Activated CD8-positive, alpha-beta memory T cell treated with anti-CD3 and anti-CD28 coated beads for 24 hours (primary cell): ENCODE measurements at regions not wholly inside any gene's neighbourhood (a gene's known extent, or its start where the extent isn't known, plus 50 kb on each side); places are given as distances from the start of the nearest gene placed in this dataset.
A peak's percentile ranks its signal among the peaks of the same experiment; 100 is the strongest.

Source experiments
- DNase-seq: peaks from one replicate; pipeline ENCODE4 v3.0.0-alpha.2; 2020

- DNase-seq: no peak
Observed at GRCh38 chr12:77345336-77345735, 280.0 kb upstream of the E2F7 start.

DNA sequence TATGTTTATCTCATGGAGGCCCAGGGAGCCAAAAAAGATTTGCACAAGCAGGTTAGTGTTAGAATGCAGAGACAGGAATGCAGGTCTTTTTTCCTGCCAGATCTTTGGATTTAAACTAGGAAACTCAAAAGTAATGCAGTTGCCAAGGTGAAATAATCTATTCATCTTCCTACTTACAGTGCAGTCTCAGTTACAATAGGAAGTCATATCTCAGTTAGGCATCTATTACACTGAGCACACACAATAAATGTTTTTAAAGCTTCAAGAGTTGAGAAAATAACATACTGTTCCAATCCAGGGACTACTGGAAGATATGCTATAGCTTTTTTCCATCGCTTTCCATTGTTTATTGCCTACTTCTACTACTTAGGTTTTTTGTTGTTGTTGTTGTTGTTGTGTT lies 279.3 kb upstream of the E2F7 start:
- DNase-seq: no peak

DNA sequence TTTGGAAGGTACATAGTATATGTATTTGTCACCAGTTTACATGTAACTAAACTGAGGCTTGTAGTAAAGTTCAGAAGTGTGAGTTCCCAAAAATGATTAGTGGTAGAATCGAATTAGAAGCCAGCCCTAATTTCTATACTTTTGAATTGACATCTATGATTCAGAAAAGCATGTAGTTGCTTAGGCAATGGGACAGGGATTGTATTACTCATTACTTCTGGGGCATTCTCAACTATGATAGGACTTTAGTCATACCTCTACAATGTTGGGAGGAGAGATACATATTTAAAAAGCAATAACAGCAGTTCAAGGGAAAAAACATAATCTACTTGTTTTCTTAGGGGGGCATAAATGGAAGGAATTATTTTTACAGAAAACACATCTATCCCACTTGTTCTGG lies 277.9 kb upstream of the E2F7 start:
- DNase-seq: no peak

GRCh38 chr12:77342253-77342652 lies 276.9 kb upstream of the E2F7 start:
- DNase-seq: no peak

DNA sequence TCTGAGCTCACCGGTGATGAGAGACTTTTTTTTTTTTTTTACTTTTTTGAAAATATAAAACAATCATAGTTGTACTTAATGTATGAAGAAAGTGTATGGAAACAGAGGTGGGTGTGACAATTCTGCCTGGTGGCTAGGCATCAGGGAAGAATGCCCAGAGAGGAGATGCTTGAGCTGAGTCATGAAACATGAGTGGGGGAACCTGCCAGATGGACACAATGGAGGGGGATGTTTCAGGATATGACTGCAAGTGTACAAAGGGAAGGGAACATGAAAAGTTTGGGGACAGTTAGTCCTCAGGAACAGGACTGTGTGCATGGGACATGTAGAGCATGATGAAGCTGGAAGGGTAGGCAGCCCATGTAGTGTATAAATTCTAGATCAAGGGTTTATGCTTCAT lies 274.2 kb upstream of the E2F7 start:
- DNase-seq: no peak

- DNase-seq: no peak
Observed at GRCh38 chr12:77337362-77337761, 272.0 kb upstream of the E2F7 start.

DNA sequence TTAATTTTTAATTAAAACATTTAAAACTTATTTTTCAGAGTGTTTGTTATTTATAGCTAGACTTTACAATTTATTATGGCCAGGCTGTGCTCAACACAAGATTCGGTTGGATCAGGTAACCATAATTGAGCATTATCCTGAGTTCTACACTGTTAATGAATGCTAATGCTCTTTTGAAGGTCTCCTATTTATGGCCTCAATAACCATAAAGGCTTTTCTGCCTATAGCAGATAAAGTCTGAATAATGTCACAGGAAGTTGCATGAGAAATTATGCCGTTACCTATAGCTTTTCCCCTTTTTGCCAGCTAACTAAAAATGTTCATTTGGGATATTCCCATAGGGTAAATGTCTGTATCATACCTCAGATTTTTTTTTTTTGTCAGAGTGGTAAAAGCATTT lies 269.4 kb upstream of the E2F7 start:
- no peak for DNase-seq

DNA sequence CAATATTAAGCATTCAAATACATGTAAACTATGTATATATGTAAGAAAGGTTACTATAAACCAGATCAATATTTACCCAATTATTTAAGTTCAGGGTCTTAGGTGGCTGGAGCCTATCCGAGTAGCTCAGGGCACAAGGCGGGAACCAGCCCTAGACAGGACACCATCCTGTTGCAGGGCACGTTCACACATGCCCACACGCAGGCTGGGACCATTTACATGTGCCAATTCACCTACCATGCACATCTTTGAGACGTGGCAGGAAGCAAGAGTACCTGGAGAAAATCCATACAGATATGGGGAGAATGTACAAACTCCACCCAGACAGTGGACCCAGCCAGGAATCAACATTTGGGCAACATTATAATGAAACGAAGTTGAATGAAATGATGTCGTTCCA lies 263.0 kb upstream of the E2F7 start:
- DNase-seq: no peak

DNA sequence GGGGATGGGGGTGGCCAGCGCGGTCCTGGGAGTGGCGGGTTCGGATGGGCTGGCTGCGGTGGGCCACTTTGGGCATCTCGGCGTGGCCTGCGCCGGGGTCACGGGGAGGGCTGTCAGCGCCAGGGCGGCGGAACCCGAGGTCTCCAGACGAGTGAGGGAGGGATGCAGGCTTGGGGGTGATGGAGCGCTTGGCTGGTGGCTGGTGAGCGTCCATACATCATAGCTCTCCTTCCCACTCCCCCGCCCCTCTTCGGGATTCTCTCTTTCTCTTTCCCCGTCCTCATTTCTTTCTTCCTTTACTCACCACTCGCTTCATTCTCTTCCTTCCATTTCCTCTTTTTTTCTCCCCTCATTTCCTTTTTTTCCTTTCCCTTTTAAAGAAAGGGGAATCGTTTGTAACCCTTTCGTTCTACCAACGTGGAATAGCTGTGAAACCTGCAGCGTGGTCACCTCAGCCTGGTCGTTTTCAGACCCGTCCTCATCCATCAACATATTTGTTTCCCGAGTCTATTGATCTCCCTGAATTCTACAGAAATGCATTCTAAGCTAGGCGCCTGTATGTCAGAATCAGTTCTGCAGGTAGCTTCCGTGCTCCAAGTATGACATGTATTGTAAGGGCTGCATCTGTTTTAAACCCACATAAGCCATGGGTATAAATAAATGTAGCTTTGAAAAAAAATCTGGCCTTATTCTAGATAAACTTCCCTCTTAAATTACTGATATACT lies 260.3 kb upstream of the E2F7 start:
- DNase-seq: no peak

DNA sequence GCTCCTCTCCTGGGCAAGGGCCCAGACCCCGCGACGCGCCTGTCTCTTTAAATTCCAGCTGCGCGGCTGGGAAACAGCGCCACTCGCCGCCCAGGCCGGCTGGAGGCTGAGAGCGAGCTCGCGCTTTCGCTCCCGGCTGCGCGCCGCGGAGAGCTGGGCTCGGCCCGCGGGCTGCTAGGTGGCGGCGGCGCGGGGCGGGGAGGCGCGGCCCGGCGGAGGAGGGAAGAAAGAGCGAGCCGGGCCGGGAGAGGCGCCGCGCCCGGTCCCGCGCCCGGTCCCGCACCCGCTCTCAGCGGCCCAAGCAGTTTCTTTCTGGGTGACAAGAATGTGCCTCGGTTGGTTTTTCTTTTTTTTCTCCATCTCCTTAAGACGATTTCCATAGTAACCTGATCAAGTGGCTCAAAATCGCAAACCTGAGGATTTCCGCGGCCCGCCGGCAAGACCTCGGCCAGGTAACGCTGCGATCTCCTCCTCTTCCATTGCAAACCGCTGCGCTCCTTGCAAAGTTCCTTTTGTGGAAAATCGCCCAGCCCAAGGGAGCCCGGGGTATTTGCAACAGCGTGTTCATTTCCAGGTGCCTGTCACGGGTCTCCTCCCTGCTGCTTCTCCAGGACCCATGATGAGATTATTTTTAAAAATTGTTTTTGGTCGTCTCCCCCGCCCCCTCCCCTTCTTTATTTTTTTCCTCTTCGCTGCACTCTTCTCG lies 259.5 kb upstream of the E2F7 start:
- DNase-seq: peak; percentile 58

GRCh38 chr12:77324416-77324762 lies 259.0 kb upstream of the E2F7 start:
- DNase-seq: no peak

- DNase-seq: no peak
Observed at GRCh38 chr12:77323788-77324415, 258.5 kb upstream of the E2F7 start.

- no peak for DNase-seq
Observed at GRCh38 chr12:77319166-77319565, 253.8 kb upstream of the E2F7 start.

DNA sequence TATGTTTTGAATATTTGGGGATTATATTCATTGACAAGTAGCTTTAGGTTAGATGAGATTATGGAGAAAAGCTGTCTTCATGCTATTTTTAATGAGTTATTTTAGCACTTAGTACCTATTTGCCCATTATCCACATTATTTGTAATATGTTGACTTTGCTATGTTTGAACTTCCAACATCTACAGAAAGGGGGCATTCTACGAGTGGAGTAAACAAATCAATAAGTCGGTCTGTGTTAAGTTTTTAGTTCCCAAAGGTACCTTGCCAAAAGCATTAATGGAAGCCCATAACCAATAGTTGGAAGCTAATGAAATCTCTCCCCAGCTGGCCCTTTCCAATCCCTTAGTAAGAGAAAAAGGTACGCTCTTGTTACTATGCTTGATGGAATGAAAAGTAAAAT lies 250.0 kb upstream of the E2F7 start:
- no peak for DNase-seq

DNA sequence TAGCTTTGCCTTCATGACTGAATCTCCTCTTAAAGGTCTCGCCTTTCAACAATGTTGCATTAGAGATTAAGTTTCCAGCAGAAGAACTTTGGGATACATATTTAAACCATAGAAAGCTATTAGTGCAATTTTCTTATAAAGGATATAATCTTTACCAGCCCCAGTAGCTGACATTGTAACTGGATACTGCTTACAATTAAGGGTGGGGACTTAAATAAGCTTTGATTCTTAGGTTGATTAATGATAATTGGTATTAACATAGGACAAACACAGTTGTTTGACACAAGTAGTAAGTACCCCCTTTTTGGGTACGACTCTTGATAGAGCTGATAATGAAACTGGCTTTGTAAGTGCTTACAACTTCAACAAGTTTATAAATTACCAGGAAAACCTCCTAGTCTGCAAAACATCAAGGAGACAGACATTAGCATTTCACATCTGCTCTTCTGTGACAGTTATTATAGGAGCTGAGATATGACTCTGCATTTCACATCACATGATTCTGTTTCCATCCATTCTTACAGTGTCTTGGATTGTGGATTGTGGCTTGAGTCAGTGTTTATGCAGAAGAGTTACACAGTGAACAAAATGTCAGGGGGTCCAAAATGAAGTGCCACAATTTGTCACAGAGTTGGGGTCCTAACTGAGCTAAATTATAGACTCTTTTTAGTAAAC lies 249.1 kb upstream of the E2F7 start:
- no peak for DNase-seq

DNA sequence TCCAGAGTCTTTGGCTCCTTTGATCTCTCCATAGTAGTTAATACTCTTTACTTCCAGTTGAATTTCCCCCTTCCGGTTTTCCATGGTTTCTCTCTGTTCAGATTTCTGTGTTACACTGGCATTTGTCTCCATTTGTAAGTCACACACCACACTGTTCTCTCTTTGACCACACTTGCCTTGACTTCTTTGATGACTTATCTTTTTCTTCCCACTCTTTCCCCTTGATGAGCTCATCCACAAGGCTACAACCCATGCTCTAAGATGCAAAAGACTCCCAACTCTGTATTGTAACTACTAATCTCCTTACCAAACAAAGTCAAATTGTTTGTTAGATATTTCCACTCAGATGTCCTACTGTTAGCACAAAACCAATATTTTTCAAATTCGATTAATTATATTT lies 242.7 kb upstream of the E2F7 start:
- no peak for DNase-seq

DNA sequence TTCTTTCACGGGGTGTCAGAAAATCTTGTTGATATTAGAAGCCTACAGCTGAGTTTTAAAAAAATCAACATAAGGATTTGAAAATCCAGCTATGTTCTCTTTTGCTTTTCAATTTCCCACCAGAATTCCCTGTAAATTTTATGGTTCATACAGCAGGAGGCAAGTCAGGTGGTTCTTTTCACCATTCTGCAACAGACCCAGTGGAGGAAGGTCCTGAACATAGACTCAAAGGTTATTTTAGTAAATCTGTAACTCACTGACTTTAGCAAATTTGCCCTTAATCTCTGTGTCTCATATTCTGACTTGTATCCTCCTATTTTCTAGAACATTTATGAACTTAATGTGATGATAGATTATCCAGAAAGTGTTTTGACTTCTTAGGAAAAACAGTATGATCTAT lies 235.4 kb upstream of the E2F7 start:
- DNase-seq: no peak

DNA sequence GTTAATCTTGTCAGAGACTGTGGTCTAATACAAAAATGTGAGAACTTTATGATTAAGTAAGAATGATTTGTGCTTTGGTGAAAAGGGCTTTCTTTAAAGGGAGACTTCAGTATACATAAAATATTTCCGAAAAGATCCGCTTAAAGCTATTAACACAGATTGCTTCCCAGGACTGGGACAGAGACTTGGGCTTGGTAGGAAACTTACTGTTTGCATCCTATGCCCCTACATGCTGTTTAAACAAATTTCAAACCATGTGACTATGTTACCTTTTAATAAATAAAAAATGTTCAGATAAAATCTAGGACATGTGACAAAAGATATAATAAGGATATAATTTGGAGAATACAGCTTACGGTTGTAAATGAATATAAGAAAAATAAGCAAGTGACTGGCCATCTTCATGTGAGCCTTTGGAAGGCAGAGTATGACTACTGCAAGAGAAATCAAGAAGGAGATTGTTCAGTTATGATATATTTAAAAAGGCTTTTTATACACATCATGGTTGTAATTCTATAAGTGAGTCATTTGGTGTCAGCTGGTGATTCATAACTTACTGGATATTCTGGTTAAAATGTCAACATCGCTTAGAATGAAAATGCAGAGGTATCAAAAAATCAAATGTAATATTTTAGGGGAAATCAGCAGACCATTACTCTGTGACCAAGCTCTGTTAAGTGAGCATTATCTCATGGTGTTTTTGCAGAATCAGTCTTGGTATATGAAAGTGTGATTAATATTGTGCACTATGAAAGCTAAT lies 234.7 kb upstream of the E2F7 start:
- no peak for DNase-seq

DNA sequence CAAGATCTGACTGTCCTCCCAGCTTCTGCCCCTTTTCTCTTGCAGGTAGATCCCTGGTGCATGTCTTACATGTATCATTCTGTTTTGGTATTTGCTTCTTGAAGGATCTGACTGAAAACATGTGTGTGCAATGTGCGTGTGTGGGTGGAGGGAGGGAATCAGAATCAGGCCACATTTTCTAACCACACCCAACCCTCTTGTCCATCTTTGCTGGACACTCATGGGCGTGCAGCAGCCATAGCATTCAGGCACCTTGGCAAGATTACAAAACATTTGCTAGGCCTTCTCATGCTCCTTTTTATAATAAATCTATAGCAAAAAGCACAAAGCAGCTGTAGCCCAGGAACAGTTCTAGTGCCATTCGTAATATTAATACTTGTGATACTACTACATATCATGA lies 233.6 kb upstream of the E2F7 start:
- no peak for DNase-seq

GRCh38 chr12:77294016-77294415 lies 228.6 kb upstream of the E2F7 start:
- DNase-seq: no peak

- no peak for DNase-seq
Observed at GRCh38 chr12:77274926-77275325, 209.6 kb upstream of the E2F7 start.

- no peak for DNase-seq
Observed at GRCh38 chr12:77273898-77274297, 208.5 kb upstream of the E2F7 start.

GRCh38 chr12:77256956-77257355 lies 191.6 kb upstream of the E2F7 start:
- DNase-seq: no peak
